ENCODE measurements at regions not wholly inside any gene's neighbourhood (a gene's known extent, or its start where the extent isn't known, plus 50 kb on each side); places are given as distances from the start of the nearest gene placed in this dataset.

GRCh38 chr19:29273000-29273640 is 60.2 kb upstream of the UQCRFS1 start:
- Histone ChIP-seq H3K27ac (ENCODE audit: low read depth, low read length, severe bottlenecking) (no peak overlapping the region), H3K4me3 (ENCODE audit: extremely low read depth, insufficient read depth, low read length, poor library complexity, severe bottlenecking) (no peak overlapping the region), H3K9me3 (ENCODE audit: control insufficient read depth, low read length) (peaks cover 3% of the 10 kb centered on the region), H3K36me3 (ENCODE audit: control insufficient read depth, insufficient read depth, low read length) (no peaks in the 10 kb centered on the region), H3K4me1 (ENCODE audit: control insufficient read depth, insufficient read depth, low read length, poor library complexity, severe bottlenecking) (no peaks in the 10 kb centered on the region)
- WGBS, 2 experiments (ENCODE audit: insufficient coverage in 2 of 2), result 83% methylated on average over 4 to 8 of the region's 8 CpGs

- Histone ChIP-seq H3K4me1 (ENCODE audit: control insufficient read depth, insufficient read depth, low read length, poor library complexity, severe bottlenecking) (no peaks in the 10 kb centered on the region), H3K9me3 (ENCODE audit: control insufficient read depth, low read length) (peaks cover 3% of the 10 kb centered on the region), H3K27ac (ENCODE audit: low read depth, low read length, severe bottlenecking) (no peak overlapping the region), H3K4me3 (ENCODE audit: extremely low read depth, insufficient read depth, low read length, poor library complexity, severe bottlenecking) (no peak overlapping the region), H3K36me3 (ENCODE audit: control insufficient read depth, insufficient read depth, low read length) (no peaks in the 10 kb centered on the region)
- 85 to 100% methylated on average over 1 to 4 of the region's 4 CpGs for WGBS, 2 experiments (ENCODE audit: insufficient coverage in 2 of 2)
Observed at GRCh38 chr19:29275266-29275665, 62.3 kb upstream of the UQCRFS1 start.

DNA sequence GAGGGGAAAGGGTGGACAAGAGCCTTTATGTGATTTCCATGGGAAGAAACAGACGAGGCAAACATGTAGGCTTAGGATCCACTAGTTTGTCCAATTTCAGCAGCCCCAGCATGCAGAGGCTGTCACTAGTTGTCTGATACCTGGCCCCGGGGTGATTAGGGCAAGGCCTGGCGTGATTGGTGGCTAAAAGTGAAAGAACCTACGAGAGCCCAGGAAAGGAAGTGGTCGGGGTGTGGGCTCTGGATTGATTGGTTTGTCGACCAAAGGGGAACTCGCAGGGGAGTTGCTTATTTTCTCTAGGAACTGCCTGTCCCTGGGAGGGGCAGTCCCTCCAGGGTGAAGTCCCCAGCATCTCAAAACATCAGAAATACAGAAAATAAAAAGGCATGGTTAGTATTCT is 64.2 kb upstream of the UQCRFS1 start:
- no peaks in the 10 kb centered on the region for H3K9me3 ChIP-seq (ENCODE audit: control insufficient read depth, low read length)
- no peaks in the 10 kb centered on the region for H3K36me3 ChIP-seq (ENCODE audit: control insufficient read depth, insufficient read depth, low read length)
- WGBS, 2 experiments (ENCODE audit: insufficient coverage in 2 of 2), result 55 to 82% methylated on average over 1 to 3 of the region's 7 CpGs
- H3K27ac ChIP-seq (ENCODE audit: low read depth, low read length, severe bottlenecking), result no peak overlapping the region
- no peaks in the 10 kb centered on the region for H3K4me1 ChIP-seq (ENCODE audit: control insufficient read depth, insufficient read depth, low read length, poor library complexity, severe bottlenecking)
- no peak overlapping the region for H3K4me3 ChIP-seq (ENCODE audit: extremely low read depth, insufficient read depth, low read length, poor library complexity, severe bottlenecking)

DNA sequence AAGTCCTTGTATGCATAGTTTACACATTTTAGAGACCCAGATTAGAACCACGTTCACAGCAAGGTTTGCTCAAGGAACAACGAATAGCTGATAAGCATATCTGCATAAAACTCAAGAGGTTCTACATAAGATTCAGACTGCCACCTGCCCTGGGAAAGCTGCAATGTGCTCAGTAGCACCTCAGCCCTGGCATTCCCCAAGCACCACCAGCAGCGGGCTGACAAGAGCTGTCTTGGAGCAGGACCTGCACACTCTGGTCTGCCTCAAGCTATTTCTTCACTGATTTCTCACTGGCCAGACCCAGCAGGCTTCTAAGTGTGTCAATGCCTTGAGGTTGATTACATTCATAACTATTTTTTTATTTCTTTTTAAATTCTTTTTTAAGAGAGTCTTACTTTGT is 65.8 kb upstream of the UQCRFS1 start:
- H3K9me3 ChIP-seq (ENCODE audit: control insufficient read depth, low read length), result no peaks in the 10 kb centered on the region
- no peak overlapping the region for H3K27ac ChIP-seq (ENCODE audit: low read depth, low read length, severe bottlenecking)
- 43 to 65% methylated on average over 2 to 3 of the region's 3 CpGs for WGBS, 2 experiments (ENCODE audit: insufficient coverage in 2 of 2)
- no peaks in the 10 kb centered on the region for H3K4me1 ChIP-seq (ENCODE audit: control insufficient read depth, insufficient read depth, low read length, poor library complexity, severe bottlenecking)
- H3K36me3 ChIP-seq (ENCODE audit: control insufficient read depth, insufficient read depth, low read length), result no peaks in the 10 kb centered on the region
- H3K4me3 ChIP-seq (ENCODE audit: extremely low read depth, insufficient read depth, low read length, poor library complexity, severe bottlenecking), result no peak overlapping the region

- Histone ChIP-seq H3K27ac (ENCODE audit: low read depth, low read length, severe bottlenecking) (no peak overlapping the region), H3K4me1 (ENCODE audit: control insufficient read depth, insufficient read depth, low read length, poor library complexity, severe bottlenecking) (no peaks in the 10 kb centered on the region), H3K9me3 (ENCODE audit: control insufficient read depth, low read length) (no peaks in the 10 kb centered on the region), H3K4me3 (ENCODE audit: extremely low read depth, insufficient read depth, low read length, poor library complexity, severe bottlenecking) (no peak overlapping the region), H3K36me3 (ENCODE audit: control insufficient read depth, insufficient read depth, low read length) (no peaks in the 10 kb centered on the region)
- 0 to 67% methylated on average over 1 to 3 of the region's 3 CpGs for WGBS, 2 experiments (ENCODE audit: insufficient coverage in 2 of 2)
Observed at GRCh38 chr19:29283366-29283765, 70.4 kb upstream of the UQCRFS1 start.

DNA sequence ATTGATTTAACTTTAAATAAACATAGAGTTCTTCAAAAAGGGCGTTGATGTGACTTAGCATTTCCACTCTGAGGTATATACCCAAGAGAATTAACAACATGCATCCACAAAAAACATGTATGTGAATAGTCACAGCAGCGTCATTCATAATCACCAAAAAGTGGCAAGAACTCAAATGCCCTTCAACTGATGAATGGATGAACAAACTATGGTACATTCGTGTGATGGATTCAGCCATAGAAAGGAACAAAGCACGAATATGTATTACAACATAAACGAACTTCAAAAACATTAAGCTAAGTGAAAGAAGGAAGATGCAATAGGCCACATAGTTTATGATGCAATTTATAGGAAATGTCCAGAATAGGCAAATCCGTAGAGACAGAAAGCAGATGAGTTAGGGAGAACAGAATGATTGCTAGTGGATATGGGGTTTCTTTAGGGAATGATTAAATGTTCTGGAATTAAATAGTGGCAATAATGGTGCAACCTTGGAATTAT is 72.3 kb upstream of the UQCRFS1 start:
- H3K27ac ChIP-seq (ENCODE audit: low read depth, low read length, severe bottlenecking), result no peak overlapping the region
- H3K4me3 ChIP-seq (ENCODE audit: extremely low read depth, insufficient read depth, low read length, poor library complexity, severe bottlenecking), result no peak overlapping the region
- no peaks in the 10 kb centered on the region for H3K4me1 ChIP-seq (ENCODE audit: control insufficient read depth, insufficient read depth, low read length, poor library complexity, severe bottlenecking)
- H3K36me3 ChIP-seq (ENCODE audit: control insufficient read depth, insufficient read depth, low read length), result no peaks in the 10 kb centered on the region
- 90 to 96% methylated on average over 2 to 3 of the region's 6 CpGs for WGBS, 2 experiments (ENCODE audit: insufficient coverage in 2 of 2)
- no peaks in the 10 kb centered on the region for H3K9me3 ChIP-seq (ENCODE audit: control insufficient read depth, low read length)

- H3K4me1 ChIP-seq (ENCODE audit: control insufficient read depth, insufficient read depth, low read length, poor library complexity, severe bottlenecking), result no peaks in the 10 kb centered on the region
- no peaks in the 10 kb centered on the region for H3K36me3 ChIP-seq (ENCODE audit: control insufficient read depth, insufficient read depth, low read length)
- no peak overlapping the region for H3K27ac ChIP-seq (ENCODE audit: low read depth, low read length, severe bottlenecking)
- WGBS, 2 experiments (ENCODE audit: insufficient coverage in 2 of 2), result 31 to 41% methylated on average over 6 of the region's 6 CpGs
- no peak overlapping the region for H3K4me3 ChIP-seq (ENCODE audit: extremely low read depth, insufficient read depth, low read length, poor library complexity, severe bottlenecking)
- no peaks in the 10 kb centered on the region for H3K9me3 ChIP-seq (ENCODE audit: control insufficient read depth, low read length)
Observed at GRCh38 chr19:29285878-29286277, 72.9 kb upstream of the UQCRFS1 start.

DNA sequence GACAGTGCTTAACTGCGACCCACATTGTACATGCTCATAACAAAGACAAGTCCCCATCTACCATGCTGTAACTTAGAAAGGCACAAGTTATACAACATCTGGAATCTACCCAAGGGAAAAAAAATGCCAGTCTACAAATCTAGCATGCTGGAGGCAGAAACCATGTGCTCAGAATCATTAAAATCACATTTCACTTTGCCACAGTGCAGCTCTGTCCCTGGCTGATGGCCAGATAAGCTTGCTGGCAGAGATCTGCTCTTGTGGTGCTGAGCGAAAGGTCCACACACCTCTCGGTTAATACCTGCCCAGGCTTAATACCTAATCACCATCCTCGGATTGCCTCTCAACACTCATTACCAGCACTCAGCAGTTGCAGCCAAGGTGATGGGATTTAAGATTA is 74.1 kb upstream of the UQCRFS1 start:
- Histone ChIP-seq H3K9me3 (ENCODE audit: control insufficient read depth, low read length) (no peaks in the 10 kb centered on the region), H3K36me3 (ENCODE audit: control insufficient read depth, insufficient read depth, low read length) (no peaks in the 10 kb centered on the region), H3K27ac (ENCODE audit: low read depth, low read length, severe bottlenecking) (no peak overlapping the region), H3K4me1 (ENCODE audit: control insufficient read depth, insufficient read depth, low read length, poor library complexity, severe bottlenecking) (no peaks in the 10 kb centered on the region), H3K4me3 (ENCODE audit: extremely low read depth, insufficient read depth, low read length, poor library complexity, severe bottlenecking) (no peak overlapping the region)
- WGBS, 2 experiments (ENCODE audit: insufficient coverage in 2 of 2), result 93% methylated on average over 2 of the region's 4 CpGs; no CpG with 5 or more reads in 1 of the 2 experiments

DNA sequence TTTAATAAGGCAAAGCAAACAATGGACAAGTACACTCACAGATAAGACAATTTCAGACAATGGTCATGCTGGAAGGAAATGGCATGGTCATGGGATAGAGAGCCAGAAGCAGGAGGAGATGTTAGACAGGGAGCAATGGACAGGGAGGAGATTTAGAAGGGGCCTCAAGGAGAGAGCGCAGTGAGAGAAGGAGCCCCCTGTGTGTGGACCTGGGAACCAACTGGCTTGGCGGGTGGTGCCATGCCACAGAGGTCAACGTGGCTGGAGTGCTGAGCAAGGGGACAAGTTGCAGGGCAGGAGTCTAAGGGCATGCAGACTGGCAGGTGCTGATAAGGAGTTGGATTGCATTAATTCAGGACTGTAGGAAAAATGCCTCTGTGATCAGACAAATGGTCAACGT is 75.3 kb upstream of the UQCRFS1 start:
- Histone ChIP-seq H3K4me1 (ENCODE audit: control insufficient read depth, insufficient read depth, low read length, poor library complexity, severe bottlenecking) (no peaks in the 10 kb centered on the region), H3K9me3 (ENCODE audit: control insufficient read depth, low read length) (no peaks in the 10 kb centered on the region), H3K4me3 (ENCODE audit: extremely low read depth, insufficient read depth, low read length, poor library complexity, severe bottlenecking) (no peak overlapping the region), H3K27ac (ENCODE audit: low read depth, low read length, severe bottlenecking) (no peak overlapping the region), H3K36me3 (ENCODE audit: control insufficient read depth, insufficient read depth, low read length) (no peaks in the 10 kb centered on the region)
- WGBS, 2 experiments (ENCODE audit: insufficient coverage in 2 of 2), result 89 to 90% methylated on average over 4 of the region's 4 CpGs

- Histone ChIP-seq H3K9me3 (ENCODE audit: control insufficient read depth, low read length) (no peaks in the 10 kb centered on the region), H3K4me3 (ENCODE audit: extremely low read depth, insufficient read depth, low read length, poor library complexity, severe bottlenecking) (no peak overlapping the region), H3K27ac (ENCODE audit: low read depth, low read length, severe bottlenecking) (no peak overlapping the region), H3K4me1 (ENCODE audit: control insufficient read depth, insufficient read depth, low read length, poor library complexity, severe bottlenecking) (no peaks in the 10 kb centered on the region), H3K36me3 (ENCODE audit: control insufficient read depth, insufficient read depth, low read length) (no peaks in the 10 kb centered on the region)
- WGBS, 2 experiments (ENCODE audit: insufficient coverage in 2 of 2), result 80 to 83% methylated on average over 1 to 2 of the region's 2 CpGs
Observed at GRCh38 chr19:29289020-29289419, 76.1 kb upstream of the UQCRFS1 start.

- Histone ChIP-seq H3K4me3 (ENCODE audit: extremely low read depth, insufficient read depth, low read length, poor library complexity, severe bottlenecking) (no peak overlapping the region), H3K36me3 (ENCODE audit: control insufficient read depth, insufficient read depth, low read length) (no peaks in the 10 kb centered on the region), H3K27ac (ENCODE audit: low read depth, low read length, severe bottlenecking) (no peak overlapping the region), H3K9me3 (ENCODE audit: control insufficient read depth, low read length) (no peaks in the 10 kb centered on the region), H3K4me1 (ENCODE audit: control insufficient read depth, insufficient read depth, low read length, poor library complexity, severe bottlenecking) (no peaks in the 10 kb centered on the region)
- 72 to 78% methylated on average over 5 of the region's 5 CpGs for WGBS, 2 experiments (ENCODE audit: insufficient coverage in 2 of 2)
Observed at GRCh38 chr19:29290853-29291252, 77.9 kb upstream of the UQCRFS1 start.
